Fibroblast of skin of right biceps (primary cell): ENCODE measurements at regions not wholly inside any gene's neighbourhood (a gene's known extent, or its start where the extent isn't known, plus 50 kb on each side); places are given as distances from the start of the nearest gene placed in this dataset.
"Not testable (repeated sequence)": the region's sequence is repeated elsewhere in the genome, so short reads cannot be mapped to it uniquely, and the experiment has no call there.

Experiments used
- DNase-seq: peaks from one replicate; pipeline ENCODE4 v3.0.0-alpha.2; 2013

- DNase-seq, result no peak
Observed at GRCh38 chr6:144397141-144397540, 112.0 kb downstream of the UTRN start.

GRCh38 chr6:144400321-144400720 is 115.2 kb downstream of the UTRN start:
- no peak for DNase-seq

- no peak for DNase-seq
Observed at GRCh38 chr6:144401736-144402733, 116.9 kb downstream of the UTRN start.

- no peak for DNase-seq
Observed at GRCh38 chr6:144402750-144403149, 117.6 kb downstream of the UTRN start.

GRCh38 chr6:144405163-144405562 is 120.0 kb downstream of the UTRN start:
- DNase-seq, result peak; percentile 25

GRCh38 chr6:144406796-144407195 is 121.7 kb downstream of the UTRN start:
- DNase-seq, result no peak

GRCh38 chr6:144408161-144408560 is 123.0 kb downstream of the UTRN start:
- DNase-seq, result peak; percentile 36

GRCh38 chr6:144410059-144410458 is 124.9 kb downstream of the UTRN start:
- DNase-seq, result no peak

GRCh38 chr6:144410574-144410973 is 125.4 kb downstream of the UTRN start:
- DNase-seq, result not testable (repeated sequence)

- peak; percentile 10 for DNase-seq
Observed at GRCh38 chr6:144411531-144412165, 126.5 kb downstream of the UTRN start.

- peak; percentile 29 for DNase-seq
Observed at GRCh38 chr6:144413418-144413817, 128.3 kb downstream of the UTRN start.

- DNase-seq, result peak; percentile 81
Observed at GRCh38 chr6:144415014-144415413, 129.9 kb downstream of the UTRN start.

GRCh38 chr6:144415835-144416237 is 130.7 kb downstream of the UTRN start:
- DNase-seq, result peak; percentile 80

GRCh38 chr6:144416244-144416643 is 131.1 kb downstream of the UTRN start:
- no peak for DNase-seq

GRCh38 chr6:144416773-144417172 is 131.6 kb downstream of the UTRN start:
- DNase-seq, result no peak

GRCh38 chr6:144417681-144418080 is 132.5 kb downstream of the UTRN start:
- no peak for DNase-seq

- DNase-seq, result no peak
Observed at GRCh38 chr6:144418959-144419545, 133.9 kb downstream of the UTRN start.

- no peak for DNase-seq
Observed at GRCh38 chr6:144423167-144423566, 138.0 kb downstream of the UTRN start.

- DNase-seq, result no peak
Observed at GRCh38 chr6:144429753-144430152, 144.6 kb downstream of the UTRN start.

- DNase-seq, result not testable (repeated sequence)
Observed at GRCh38 chr6:144433446-144433845, 148.3 kb downstream of the UTRN start.

- DNase-seq, result peak; percentile 84
Observed at GRCh38 chr6:144434308-144434990, 149.3 kb downstream of the UTRN start.

- DNase-seq, result no peak
Observed at GRCh38 chr6:144435602-144436426, 150.7 kb downstream of the UTRN start.
